ENCODE measurements at regions not wholly inside any gene's neighbourhood (a gene's known extent, or its start where the extent isn't known, plus 50 kb on each side); places are given as distances from the start of the nearest gene placed in this dataset.

DNA sequence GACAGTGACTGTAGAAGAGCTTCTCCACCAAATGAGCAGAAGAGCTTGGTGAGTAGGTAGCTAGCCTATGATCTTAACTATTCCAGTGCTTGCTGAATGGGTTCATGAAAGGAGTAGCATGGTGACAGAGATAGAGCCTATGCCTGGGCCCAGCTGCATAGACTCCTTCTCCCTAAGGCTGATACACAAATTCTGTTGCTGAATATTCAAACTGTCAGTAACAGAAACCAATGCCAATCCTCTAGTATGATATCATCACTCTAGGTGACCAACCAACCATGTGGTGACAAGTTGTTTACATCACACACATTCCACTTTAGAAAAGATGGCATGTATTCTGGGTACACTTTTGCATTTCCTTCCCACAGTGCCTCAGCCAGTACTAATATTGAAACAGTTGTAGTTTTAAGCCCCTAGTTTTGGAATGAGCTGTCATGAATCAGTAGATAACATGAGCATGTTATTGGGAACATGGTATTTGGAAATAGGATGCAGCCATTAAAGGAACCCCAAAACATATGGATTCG lies 103.4 kb upstream of the GRXCR1 start:
- TF ChIP-seq, protein P1, sequence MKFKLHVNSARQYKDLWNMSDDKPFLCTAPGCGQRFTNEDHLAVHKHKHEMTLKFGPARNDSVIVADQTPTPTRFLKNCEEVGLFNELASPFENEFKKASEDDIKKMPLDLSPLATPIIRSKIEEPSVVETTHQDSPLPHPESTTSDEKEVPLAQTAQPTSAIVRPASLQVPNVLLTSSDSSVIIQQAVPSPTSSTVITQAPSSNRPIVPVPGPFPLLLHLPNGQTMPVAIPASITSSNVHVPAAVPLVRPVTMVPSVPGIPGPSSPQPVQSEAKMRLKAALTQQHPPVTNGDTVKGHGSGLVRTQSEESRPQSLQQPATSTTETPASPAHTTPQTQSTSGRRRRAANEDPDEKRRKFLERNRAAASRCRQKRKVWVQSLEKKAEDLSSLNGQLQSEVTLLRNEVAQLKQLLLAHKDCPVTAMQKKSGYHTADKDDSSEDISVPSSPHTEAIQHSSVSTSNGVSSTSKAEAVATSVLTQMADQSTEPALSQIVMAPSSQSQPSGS (CRISPR knock-in tag; IDR thresholded peaks at IDR 0.05; ENCODE audit: borderline replicate concordance, low read depth) = no peak
- TF ChIP-seq SP1 (CRISPR knock-in tag; conservative IDR thresholded peaks at IDR 0.05) = no peak
- TF ChIP-seq, protein P2, sequence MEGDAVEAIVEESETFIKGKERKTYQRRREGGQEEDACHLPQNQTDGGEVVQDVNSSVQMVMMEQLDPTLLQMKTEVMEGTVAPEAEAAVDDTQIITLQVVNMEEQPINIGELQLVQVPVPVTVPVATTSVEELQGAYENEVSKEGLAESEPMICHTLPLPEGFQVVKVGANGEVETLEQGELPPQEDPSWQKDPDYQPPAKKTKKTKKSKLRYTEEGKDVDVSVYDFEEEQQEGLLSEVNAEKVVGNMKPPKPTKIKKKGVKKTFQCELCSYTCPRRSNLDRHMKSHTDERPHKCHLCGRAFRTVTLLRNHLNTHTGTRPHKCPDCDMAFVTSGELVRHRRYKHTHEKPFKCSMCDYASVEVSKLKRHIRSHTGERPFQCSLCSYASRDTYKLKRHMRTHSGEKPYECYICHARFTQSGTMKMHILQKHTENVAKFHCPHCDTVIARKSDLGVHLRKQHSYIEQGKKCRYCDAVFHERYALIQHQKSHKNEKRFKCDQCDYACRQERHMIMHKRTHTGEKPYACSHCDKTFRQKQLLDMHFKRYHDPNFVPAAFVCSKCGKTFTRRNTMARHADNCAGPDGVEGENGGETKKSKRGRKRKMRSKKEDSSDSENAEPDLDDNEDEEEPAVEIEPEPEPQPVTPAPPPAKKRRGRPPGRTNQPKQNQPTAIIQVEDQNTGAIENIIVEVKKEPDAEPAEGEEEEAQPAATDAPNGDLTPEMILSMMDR (IDR thresholded peaks at IDR 0.05) = no peak
- TF ChIP-seq, protein P3, sequence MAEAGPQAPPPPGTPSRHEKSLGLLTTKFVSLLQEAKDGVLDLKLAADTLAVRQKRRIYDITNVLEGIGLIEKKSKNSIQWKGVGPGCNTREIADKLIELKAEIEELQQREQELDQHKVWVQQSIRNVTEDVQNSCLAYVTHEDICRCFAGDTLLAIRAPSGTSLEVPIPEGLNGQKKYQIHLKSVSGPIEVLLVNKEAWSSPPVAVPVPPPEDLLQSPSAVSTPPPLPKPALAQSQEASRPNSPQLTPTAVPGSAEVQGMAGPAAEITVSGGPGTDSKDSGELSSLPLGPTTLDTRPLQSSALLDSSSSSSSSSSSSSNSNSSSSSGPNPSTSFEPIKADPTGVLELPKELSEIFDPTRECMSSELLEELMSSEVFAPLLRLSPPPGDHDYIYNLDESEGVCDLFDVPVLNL (CRISPR knock-in tag; IDR thresholded peaks at IDR 0.05; ENCODE audit: borderline replicate concordance, low read depth) = no peak
- TF ChIP-seq NR2C2 (CRISPR knock-in tag; IDR thresholded peaks at IDR 0.05) = no peak
- no peak for TF ChIP-seq NFE2L1 (CRISPR knock-in tag; IDR thresholded peaks at IDR 0.05)

Data from WTC11 (cell line).